Activated CD4-positive, alpha-beta T cell treated with anti-CD3 and anti-CD28 coated beads for 1 hour (primary cell): ENCODE measurements at regions not wholly inside any gene's neighbourhood (a gene's known extent, or its start where the extent isn't known, plus 50 kb on each side); places are given as distances from the start of the nearest gene placed in this dataset.

Experiments used
- DNase-seq: peaks from one replicate; pipeline ENCODE4 v3.0.0-alpha.2; 2020

- no peak for DNase-seq
Observed at GRCh38 chr10:2980791-2981360, 86.5 kb upstream of the PFKP start.

DNA sequence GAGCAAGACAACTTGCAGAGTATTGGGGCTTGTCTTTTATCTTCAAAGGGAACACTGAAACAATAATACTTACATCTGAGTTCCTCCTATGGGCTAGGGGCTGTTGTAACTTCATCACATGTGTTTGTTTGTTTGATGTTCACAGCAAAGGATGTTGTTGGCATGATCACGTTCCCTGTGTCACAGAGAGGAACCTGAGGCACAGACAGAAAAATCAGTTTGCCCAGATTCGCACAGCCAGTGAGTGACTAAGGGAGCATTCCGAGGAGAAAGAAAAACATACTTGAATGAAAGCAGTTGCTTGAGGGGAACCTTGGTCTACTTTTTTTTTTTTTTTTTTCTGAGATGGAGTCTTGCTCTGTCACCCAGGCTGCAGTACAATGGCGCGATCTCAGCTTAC is 87.2 kb upstream of the PFKP start:
- DNase-seq: no peak

DNA sequence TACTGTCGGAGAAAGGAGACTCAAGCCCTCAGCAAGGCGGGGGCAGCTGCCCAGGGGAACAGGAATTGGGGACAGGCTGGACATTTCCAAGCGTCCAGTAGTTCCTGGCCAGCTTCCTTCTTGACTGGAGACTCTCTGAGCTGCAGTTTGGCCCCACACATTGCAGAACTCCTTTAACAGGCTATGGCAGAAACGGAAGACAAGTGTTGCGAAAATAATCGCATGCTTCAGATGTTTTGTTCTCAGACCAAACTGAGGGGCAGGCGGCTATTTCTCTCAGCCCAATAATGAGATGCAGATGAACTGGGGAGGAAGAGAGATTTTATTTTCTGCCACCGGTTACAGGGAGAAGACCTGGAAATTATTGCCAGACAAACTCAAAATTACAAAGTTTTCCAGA is 88.0 kb upstream of the PFKP start:
- no peak for DNase-seq

DNA sequence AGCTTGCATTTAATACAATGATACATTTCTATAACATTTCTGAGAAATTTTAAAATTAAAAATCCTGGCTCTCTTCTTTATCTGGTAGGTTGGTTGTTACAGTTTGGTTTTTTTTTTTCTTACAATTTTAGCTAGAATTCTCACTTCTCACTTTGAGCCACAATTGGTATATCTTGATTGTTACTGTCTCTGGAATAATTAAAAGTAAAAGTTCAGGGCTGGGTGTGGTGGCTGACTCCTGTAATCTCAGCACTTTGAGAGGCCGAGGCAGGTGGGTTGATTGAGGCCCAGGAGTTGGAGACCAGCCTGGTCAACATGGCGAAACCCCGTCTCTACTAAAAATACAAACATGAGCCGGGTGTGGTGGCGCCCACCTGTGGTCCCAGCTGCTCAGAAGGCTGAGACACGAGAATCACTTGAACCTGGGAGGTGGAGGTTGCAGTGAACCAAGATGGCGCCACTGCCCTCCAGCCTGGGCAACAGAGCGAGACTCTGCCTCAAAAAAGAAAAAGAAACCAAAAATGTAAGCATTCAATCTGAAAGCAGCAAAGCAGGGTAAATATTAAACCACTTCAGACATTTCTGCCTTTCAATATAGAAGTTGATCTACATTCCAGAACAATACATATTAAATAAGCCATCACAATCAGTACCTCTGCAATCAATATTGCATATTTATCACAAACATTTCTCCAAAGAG is 88.6 kb upstream of the PFKP start:
- no peak for DNase-seq

- DNase-seq: no peak
Observed at GRCh38 chr10:2978111-2978510, 89.2 kb upstream of the PFKP start.

- DNase-seq: no peak
Observed at GRCh38 chr10:2974503-2975207, 92.7 kb upstream of the PFKP start.

DNA sequence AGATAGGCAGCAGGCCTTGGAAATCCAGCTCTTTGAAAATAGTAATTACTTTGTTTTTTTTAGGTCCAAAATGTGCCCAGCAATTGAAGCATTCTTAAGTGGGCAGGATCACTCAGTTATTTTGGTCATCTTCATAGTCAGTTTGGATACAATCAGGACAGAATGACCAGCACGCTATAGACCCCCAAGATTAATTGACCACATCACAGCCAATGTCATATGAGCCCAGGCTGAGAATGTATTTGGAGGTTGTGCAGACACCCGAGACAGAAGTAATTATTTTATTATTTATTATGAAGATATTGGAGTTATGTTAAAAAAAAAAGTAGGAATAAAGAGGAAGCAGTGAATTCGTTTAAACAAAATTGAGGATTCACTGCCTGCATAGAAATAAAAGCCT is 93.3 kb upstream of the PFKP start:
- no peak for DNase-seq

- no peak for DNase-seq
Observed at GRCh38 chr10:2972810-2973209, 94.5 kb upstream of the PFKP start.

DNA sequence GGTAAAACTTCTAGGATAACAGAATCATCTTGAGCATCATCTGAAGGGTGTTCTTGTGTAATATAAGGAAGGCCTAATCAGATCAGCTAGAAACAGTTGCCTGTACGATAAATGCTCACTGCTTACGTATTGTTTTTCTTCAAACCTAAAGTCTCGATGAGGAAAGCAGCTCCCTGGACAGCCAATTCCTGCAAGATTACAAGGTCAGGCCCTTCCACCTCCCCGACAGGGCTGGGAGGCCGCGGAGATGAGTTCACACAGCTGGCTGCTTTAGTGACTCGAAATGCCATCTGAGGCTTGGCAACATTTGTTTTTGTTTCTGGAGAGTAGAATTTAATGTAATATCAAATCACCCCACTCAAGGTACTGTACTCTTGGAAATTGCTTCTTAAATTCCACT is 95.1 kb upstream of the PFKP start:
- DNase-seq: no peak

DNA sequence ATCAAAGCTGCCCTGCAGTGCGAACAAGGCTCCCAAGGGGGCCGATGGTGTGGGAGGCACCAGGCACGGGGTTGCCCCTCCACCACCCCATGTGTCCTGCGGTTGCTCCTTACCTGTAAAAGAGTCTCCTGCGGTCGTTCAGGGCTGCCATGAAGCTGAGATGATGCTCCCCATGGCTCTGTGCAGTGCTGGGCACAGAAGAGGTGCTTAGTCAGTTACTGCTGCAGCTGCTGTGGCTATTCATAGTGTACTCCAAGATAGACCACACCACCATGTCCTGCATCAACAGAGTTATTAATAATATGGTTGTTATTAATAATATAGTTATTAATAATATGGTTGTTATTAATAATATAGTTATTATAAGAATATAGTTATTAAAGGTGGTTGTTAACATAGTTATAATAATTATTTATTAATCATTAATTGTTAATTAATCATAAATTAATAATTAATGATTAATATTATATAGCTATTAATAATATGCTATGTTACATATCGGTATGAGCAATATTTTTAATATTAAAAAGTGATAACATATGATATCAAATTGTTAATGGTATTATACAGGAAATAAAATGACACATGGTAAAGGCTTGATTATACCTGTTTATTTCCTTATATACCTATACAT is 97.0 kb upstream of the PFKP start:
- no peak for DNase-seq

DNA sequence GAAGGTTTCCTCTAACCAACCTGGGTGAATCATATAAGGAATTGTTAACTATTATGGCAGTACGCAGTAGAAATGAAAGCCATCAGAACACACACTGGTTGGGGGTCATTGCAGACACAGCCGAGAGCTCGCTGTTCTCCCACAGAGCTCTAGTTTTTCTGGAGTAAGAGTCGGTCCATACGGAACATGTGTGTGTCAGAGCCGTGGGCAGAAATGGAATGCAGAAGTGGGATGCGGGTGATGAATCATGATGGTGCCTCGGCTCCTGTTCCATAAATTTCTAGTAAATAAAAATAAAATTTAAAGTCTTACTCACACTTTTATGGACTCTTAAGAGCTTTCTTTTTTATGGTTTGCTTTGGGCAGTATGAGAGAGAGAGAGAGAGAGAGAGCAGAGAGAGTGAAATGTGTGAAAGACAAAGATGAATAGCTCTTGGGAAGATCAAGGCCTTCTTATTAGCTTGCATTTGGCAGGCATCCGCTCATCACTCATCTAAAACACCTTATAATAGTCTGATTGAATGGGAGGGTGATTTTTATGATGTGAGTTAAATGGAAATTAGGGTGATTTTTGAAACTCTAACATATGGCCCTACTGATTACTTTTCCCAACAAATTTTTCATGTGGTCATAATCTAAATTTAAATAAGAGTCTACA is 98.8 kb upstream of the PFKP start:
- no peak for DNase-seq

GRCh38 chr10:2966134-2966533 is 101.2 kb upstream of the PFKP start:
- DNase-seq: no peak

DNA sequence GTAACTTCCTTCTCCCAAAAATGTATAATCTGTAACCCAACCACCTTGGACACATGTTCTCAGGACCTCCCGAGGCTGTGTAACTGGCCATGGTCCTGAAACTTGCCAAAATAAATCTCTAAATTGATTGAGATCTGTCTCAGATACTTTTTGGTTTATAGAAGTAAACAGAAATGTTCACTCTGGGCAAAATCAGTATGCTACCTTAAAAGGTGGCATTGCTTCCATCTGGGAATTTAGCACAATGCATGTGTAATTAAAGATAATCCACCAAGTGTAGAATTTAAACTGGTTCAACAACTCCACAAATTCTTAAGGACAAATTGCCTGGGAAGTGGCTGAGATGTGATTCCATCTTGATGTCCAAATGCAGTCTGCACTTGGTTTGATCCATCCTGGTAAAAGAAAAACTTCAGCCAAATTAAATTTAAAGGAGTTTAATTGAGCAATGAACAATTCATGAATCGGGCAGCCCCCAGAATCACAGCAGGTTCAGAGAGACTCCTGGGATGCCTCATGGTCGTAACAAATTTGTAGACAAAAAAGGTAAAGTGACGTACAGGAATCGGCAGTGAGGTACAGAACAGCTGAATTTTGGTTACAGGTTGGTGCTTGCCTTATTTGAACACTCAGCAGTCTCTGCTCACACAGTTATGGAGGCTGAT is 102.6 kb upstream of the PFKP start:
- no peak for DNase-seq

DNA sequence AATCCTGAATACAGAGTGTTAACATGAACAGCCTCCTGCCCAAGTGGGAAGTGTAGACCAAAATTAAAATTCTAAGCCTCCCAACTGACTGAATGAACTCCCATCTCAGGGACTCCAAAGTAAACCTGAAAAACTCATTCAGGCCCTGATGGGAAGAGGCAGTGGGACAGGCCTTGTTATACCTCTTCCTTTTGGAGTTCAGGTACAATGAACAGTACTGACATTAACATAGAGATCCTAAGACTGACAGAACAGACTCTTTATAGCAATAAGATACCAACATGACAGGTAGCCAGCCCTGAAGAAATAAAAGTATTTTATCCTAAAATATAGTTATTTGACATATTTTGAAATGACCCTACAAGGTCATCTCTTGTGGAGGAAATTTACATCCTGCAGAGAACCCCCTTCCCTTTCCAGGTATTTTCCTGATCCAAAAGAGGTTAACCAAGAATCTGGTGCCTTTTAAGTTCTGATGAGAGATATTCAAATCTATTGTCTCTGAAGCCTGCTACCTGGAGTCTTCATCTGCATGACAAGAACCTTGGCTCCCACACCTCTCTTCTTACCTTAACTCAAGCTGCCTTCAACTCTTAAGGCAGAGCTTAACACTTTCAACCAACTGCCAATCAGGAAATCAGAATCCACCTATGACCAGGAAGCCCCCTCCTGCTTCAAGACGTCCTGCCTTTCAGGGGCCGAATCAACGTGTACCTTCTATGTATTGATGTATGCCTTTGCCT is 103.3 kb upstream of the PFKP start:
- DNase-seq: no peak

- no peak for DNase-seq
Observed at GRCh38 chr10:2962194-2962593, 105.2 kb upstream of the PFKP start.

DNA sequence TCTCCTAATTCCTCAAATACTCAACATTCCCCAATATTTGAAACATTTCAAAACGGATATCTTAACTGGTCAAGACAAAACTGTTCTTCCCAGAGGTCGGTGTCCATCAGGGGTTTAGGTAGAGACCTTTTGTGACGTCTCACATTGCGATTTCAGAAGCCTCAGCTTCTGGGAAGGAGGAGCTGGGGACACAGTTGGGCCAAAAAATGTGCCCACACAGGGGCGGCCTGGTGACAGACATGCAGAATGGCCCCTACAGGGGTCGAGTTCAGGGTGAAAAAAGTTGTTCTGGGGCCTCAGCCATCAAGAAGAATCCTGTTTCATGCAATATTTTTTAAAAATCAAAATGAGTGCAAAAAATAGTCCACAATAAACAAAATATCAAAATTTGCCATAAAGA is 108.7 kb upstream of the PFKP start:
- no peak for DNase-seq

DNA sequence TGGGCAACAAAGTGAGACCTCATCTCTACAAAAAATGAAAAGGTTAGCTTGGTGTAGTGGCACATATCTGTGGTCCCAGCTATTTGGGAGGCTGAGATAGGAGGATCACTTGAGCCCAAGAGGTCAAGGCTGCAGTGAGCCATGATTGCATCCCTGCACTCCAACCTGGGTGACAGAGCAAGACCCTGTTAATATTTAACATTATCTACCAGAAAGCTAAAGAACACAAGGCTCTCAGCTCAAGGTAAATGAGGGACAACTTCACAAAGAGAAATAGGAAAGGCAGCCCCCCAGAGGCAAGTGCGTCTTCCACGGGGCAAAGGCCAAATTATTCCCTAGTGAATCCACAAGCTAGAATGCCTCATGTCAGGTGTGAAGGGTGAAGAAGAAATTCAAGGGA is 109.6 kb upstream of the PFKP start:
- DNase-seq: no peak

GRCh38 chr10:2955064-2955463 is 112.3 kb upstream of the PFKP start:
- no peak for DNase-seq

- DNase-seq: no peak
Observed at GRCh38 chr10:2953495-2953894, 113.9 kb upstream of the PFKP start.

DNA sequence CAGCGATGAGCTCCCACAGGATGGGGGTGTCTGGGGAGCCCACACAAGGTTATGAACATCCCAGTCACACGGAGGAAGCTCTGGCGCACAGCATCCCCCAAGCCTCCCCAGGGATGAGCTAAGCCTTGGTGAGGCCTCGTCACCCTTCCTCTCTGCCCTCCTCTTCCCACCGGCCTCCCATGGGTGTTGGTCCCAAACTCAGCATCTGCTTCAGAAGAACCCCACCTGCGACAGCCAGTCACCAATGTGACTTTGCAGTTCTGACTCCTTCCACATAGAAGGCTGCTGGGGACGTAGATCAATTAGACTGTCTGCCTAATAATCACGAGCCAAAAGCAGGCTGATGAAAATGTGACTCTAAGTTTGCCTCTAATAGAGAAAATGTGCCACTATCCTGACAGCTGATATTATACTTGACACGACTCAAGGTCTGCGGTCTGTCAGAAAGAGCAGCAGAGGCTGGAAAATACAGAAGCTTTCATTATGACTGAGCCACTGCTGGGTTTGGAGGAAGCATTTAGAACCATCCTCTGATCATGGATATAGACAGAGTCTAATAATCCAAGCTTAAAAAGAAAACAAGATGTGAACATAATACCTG is 116.0 kb upstream of the PFKP start:
- no peak for DNase-seq

DNA sequence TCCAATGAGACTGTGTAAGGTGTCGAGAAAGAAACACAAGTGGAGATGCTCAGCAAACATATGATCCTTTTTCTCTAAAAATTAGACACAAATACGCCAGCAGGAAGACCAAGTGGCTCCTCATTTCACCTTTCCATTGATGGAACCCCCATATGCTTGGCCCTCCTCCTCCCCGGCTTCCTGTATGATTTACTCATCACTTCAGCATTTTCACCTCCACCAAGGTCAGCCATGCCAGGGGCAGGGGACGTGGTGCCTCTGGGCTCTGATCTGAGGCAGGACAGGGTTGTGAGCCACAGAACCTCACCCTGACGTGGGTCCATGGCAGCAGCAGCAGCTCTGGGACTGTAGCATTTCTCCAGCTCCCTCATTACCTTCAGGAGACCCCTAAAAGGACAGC is 116.8 kb upstream of the PFKP start:
- no peak for DNase-seq

DNA sequence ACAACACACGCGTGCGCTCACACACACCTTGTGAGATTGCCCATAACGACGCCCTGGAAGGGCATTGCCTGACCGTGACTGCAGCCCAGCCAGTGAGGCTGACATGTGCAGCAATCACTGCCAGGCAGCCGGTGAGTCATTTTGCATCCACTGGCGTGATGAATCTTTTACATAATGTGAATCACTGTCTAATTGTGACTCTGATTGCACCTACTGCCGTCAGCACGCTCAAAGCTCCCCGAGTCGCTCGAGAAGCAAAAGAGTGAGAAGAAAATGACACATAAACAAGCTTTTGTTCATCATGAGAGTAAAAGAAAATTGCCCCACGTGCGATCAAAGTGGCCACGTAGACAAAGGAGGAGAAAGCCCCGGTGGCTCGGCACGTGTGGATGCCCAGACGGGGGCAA is 117.4 kb upstream of the PFKP start:
- DNase-seq: no peak
